ENCODE measurements at regions not wholly inside any gene's neighbourhood (a gene's known extent, or its start where the extent isn't known, plus 50 kb on each side); places are given as distances from the start of the nearest gene placed in this dataset.

- no peak overlapping the region for H3K4me3 ChIP-seq (replicated peaks; ENCODE audit: low read depth, low read length)
- no peak for DNase-seq (ENCODE audit: extremely low read depth, low read depth)
- no peak for TF ChIP-seq CTCF (IDR thresholded peaks at IDR 0.05; ENCODE audit: low read depth, low read length, missing control alignments)
Observed at GRCh38 chr6:49257549-49257948, 205.5 kb downstream of the MMUT start.

GRCh38 chr6:49255335-49255734 lies 207.7 kb downstream of the MMUT start:
- no peak for DNase-seq (ENCODE audit: extremely low read depth, low read depth)
- TF ChIP-seq CTCF (IDR thresholded peaks at IDR 0.05; ENCODE audit: low read depth, low read length, missing control alignments) = no peak
- H3K4me3 ChIP-seq (replicated peaks; ENCODE audit: low read depth, low read length) = no peak overlapping the region

- TF ChIP-seq CTCF (IDR thresholded peaks at IDR 0.05; ENCODE audit: low read depth, low read length, missing control alignments) = no peak
- DNase-seq (ENCODE audit: extremely low read depth, low read depth) = no peak
- no peak overlapping the region for H3K4me3 ChIP-seq (replicated peaks; ENCODE audit: low read depth, low read length)
Observed at GRCh38 chr6:49252901-49253300, 210.2 kb downstream of the MMUT start.

- no peak overlapping the region for H3K4me3 ChIP-seq (replicated peaks; ENCODE audit: low read depth, low read length)
- DNase-seq (ENCODE audit: extremely low read depth, low read depth) = no peak
- no peak for TF ChIP-seq CTCF (IDR thresholded peaks at IDR 0.05; ENCODE audit: low read depth, low read length, missing control alignments)
Observed at GRCh38 chr6:49233483-49233882, 229.6 kb downstream of the MMUT start.

- no peak for DNase-seq (ENCODE audit: extremely low read depth, low read depth)
- no peak for TF ChIP-seq CTCF (IDR thresholded peaks at IDR 0.05; ENCODE audit: low read depth, low read length, missing control alignments)
Observed at GRCh38 chr6:49225471-49225870, 237.6 kb downstream of the MMUT start.

GRCh38 chr6:49220293-49220692 lies 242.8 kb downstream of the MMUT start:
- H3K4me3 ChIP-seq (replicated peaks; ENCODE audit: low read depth, low read length) = no peak overlapping the region
- no peak for TF ChIP-seq CTCF (IDR thresholded peaks at IDR 0.05; ENCODE audit: low read depth, low read length, missing control alignments)
- DNase-seq (ENCODE audit: extremely low read depth, low read depth) = no peak

More at GRCh38 chr6:49225471-49225870, 237.6 kb downstream of the MMUT start:
- no peak overlapping the region for H3K4me3 ChIP-seq (replicated peaks; ENCODE audit: low read depth, low read length)

GRCh38 chr6:49205526-49205925 lies 257.5 kb downstream of the MMUT start:
- DNase-seq (ENCODE audit: extremely low read depth, low read depth) = no peak
- no peak for TF ChIP-seq CTCF (IDR thresholded peaks at IDR 0.05; ENCODE audit: low read depth, low read length, missing control alignments)
- H3K4me3 ChIP-seq (replicated peaks; ENCODE audit: low read depth, low read length) = no peak overlapping the region
